Parathyroid adenoma (tissue), 2 donors: ENCODE measurements at regions not wholly inside any gene's neighbourhood (a gene's known extent, or its start where the extent isn't known, plus 50 kb on each side); places are given as distances from the start of the nearest gene placed in this dataset.

ENCODE experiments used
- H2AFZ ChIP-seq: fragments of 300-600 bp; sonication (generic); one replicate; pipeline ENCODE4 v1.7.0; 2017; ENCODE audit warnings: antibody characterized with exemption, mild to moderate bottlenecking
- H3K27ac ChIP-seq: fragments of 300-600 bp; sonication (generic); one replicate; pipeline ENCODE4 v1.7.0; 2017
- H3K27me3 ChIP-seq: fragments of 300-600 bp; sonication (generic); one replicate; pipeline ENCODE4 v1.7.0; 2017; ENCODE audit warnings: low read length; ENCODE audit not compliant: control insufficient read depth, insufficient read depth
- H3K36me3 ChIP-seq: fragments of 300-600 bp; sonication (generic); one replicate; pipeline ENCODE4 v1.7.0; 2017; ENCODE audit warnings: low read length; ENCODE audit not compliant: control insufficient read depth, insufficient read depth
- H3K4me1 ChIP-seq: fragments of 300-600 bp; sonication (generic); one replicate; pipeline ENCODE4 v1.7.0; 2017; ENCODE audit warnings: control low read depth
- H3K4me2 ChIP-seq: fragments of 300-600 bp; sonication (generic); one replicate; pipeline ENCODE4 v1.7.0; 2017; ENCODE audit warnings: low read length
- H3K4me3 ChIP-seq: fragments of 300-600 bp; sonication (generic); one replicate; pipeline ENCODE4 v1.7.0; 2017; ENCODE audit warnings: low read depth, low read length
- H3K79me2 ChIP-seq: fragments of 300-600 bp; sonication (generic); one replicate; pipeline ENCODE4 v1.7.0; 2017; ENCODE audit warnings: control low read depth
- H3K9ac ChIP-seq: fragments of 300-600 bp; sonication (generic); one replicate; pipeline ENCODE4 v1.7.0; 2017; ENCODE audit warnings: mild to moderate bottlenecking
- H3K9me3 ChIP-seq: fragments of 300-600 bp; sonication (generic); one replicate; pipeline ENCODE4 v1.7.0; 2017; ENCODE audit warnings: low read length; ENCODE audit not compliant: control insufficient read depth
- CTCF ChIP-seq: fragments of 300-600 bp; sonication (generic); IDR thresholded peaks from one replicate; pipeline ENCODE4 v1.7.0; 2017; ENCODE audit warnings: antibody characterized with exemption, mild to moderate bottlenecking
- donor health status: primary hyperparathyroidism.

- Histone ChIP-seq H3K4me2 (no peak overlapping the region), H3K4me1 (no peaks in the 10 kb centered on the region), H3K4me3 (no peak overlapping the region), H3K9me3 (no peaks in the 10 kb centered on the region), H3K36me3 (no peaks in the 10 kb centered on the region), H3K79me2 (no peaks in the 10 kb centered on the region), H2AFZ (no peak overlapping the region), H3K27ac (no peak overlapping the region), H3K9ac (no peak overlapping the region), H3K27me3 (no peaks in the 10 kb centered on the region)
- TF ChIP-seq CTCF = no peak
Measured at GRCh38 chr12:30188602-30189326, 405.0 kb upstream of the TMTC1 start.

- Histone ChIP-seq H2AFZ (no peak overlapping the region), H3K4me2 (no peak overlapping the region), H3K79me2 (no peaks in the 10 kb centered on the region), H3K9me3 (no peaks in the 10 kb centered on the region), H3K27me3 (no peaks in the 10 kb centered on the region), H3K4me1 (no peaks in the 10 kb centered on the region), H3K9ac (no peak overlapping the region), H3K36me3 (no peaks in the 10 kb centered on the region), H3K27ac (no peak overlapping the region), H3K4me3 (no peak overlapping the region)
- no peak for TF ChIP-seq CTCF
Measured at GRCh38 chr12:30187426-30187825, 403.7 kb upstream of the TMTC1 start.

GRCh38 chr12:30181334-30181733 is 397.6 kb upstream of the TMTC1 start:
- Histone ChIP-seq H3K27me3 (no peaks in the 10 kb centered on the region), H3K4me1 (no peaks in the 10 kb centered on the region), H3K36me3 (no peaks in the 10 kb centered on the region), H3K4me2 (no peak overlapping the region), H3K9me3 (no peaks in the 10 kb centered on the region), H3K79me2 (no peaks in the 10 kb centered on the region), H3K27ac (no peak overlapping the region), H3K4me3 (no peak overlapping the region), H2AFZ (no peak overlapping the region), H3K9ac (no peak overlapping the region)
- no peak for TF ChIP-seq CTCF

- Histone ChIP-seq H3K9ac (no peak overlapping the region), H3K27ac (no peak overlapping the region), H3K4me1 (no peaks in the 10 kb centered on the region), H3K4me3 (no peak overlapping the region), H3K9me3 (no peaks in the 10 kb centered on the region), H2AFZ (no peak overlapping the region), H3K27me3 (no peaks in the 10 kb centered on the region), H3K79me2 (no peaks in the 10 kb centered on the region), H3K4me2 (no peak overlapping the region), H3K36me3 (no peaks in the 10 kb centered on the region)
- TF ChIP-seq CTCF = no peak
Measured at GRCh38 chr12:30180602-30181001, 396.9 kb upstream of the TMTC1 start.

GRCh38 chr12:30178916-30179315 is 395.2 kb upstream of the TMTC1 start:
- Histone ChIP-seq H3K9ac (no peak overlapping the region), H3K4me2 (no peak overlapping the region), H2AFZ (no peak overlapping the region), H3K27me3 (no peaks in the 10 kb centered on the region), H3K36me3 (no peaks in the 10 kb centered on the region), H3K27ac (no peak overlapping the region), H3K79me2 (no peaks in the 10 kb centered on the region), H3K4me1 (no peaks in the 10 kb centered on the region), H3K9me3 (no peaks in the 10 kb centered on the region), H3K4me3 (no peak overlapping the region)
- TF ChIP-seq CTCF = no peak
